ENCODE measurements at regions not wholly inside any gene's neighbourhood (a gene's known extent, or its start where the extent isn't known, plus 50 kb on each side); places are given as distances from the start of the nearest gene placed in this dataset.

DNA sequence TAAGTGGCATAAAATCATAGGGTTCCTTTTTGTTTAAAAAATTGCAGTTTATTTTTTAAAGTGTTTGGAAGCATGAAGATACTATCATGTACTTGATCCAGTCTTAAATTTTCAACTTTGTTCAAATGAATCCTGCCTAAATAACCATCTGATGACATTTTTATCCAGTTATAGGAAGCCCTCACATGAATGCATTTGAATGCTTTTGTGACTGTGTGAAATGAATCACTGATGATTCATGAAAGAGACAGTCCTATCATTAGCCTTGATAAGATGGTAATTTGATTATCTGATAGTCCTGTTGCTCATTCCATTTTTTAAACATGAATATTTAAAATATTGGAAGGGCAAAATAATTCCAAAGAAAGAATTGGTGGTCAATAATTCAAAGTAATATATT is 401.9 kb upstream of the ROBO2 start:
- Histone ChIP-seq H3K4me1 (ENCODE audit: control insufficient read depth, insufficient read depth, low read length) (no peaks in the 10 kb centered on the region), H3K9ac (ENCODE audit: control insufficient read depth, insufficient read depth, low read length) (no peak overlapping the region), H3K27ac (ENCODE audit: control insufficient read depth, insufficient read depth) (no peak overlapping the region), H3K36me3 (ENCODE audit: control insufficient read depth in 2 of 2, insufficient read depth in 2 of 2, low read length in 1 of 2) (no peaks in the 10 kb centered on the region), H2AFZ (ENCODE audit: control insufficient read depth, low read depth, low read length) (no peak overlapping the region), H3K4me2 (ENCODE audit: control insufficient read depth, insufficient read depth) (no peak overlapping the region), H3K4me3 (no peak overlapping the region), H3K27me3 (replicated peaks in 1 of 2; ENCODE audit: control insufficient read depth in 2 of 2, insufficient read depth in 2 of 2, low read length in 1 of 2) (no peaks in the 10 kb centered on the region), H4K20me1 (ENCODE audit: control insufficient read depth, insufficient read depth) (no peaks in the 10 kb centered on the region), H3K79me2 (ENCODE audit: control insufficient read depth, insufficient read depth, low read length) (no peaks in the 10 kb centered on the region), H3K9me3 (replicated peaks; ENCODE audit: control insufficient read depth, insufficient read depth, low read length) (no peaks in the 10 kb centered on the region)
- intact Hi-C loops (cut with micrococcal nuclease; ENCODE audit: unreplicated experiment) = no loop called here
- TF ChIP-seq CREB1 (IDR thresholded peaks at IDR 0.05; ENCODE audit: low read depth) (no peak), IKZF2 (IDR thresholded peaks at IDR 0.05) (no peak), POLR2AphosphoS2 (IDR thresholded peaks at IDR 0.05; ENCODE audit: low read depth, low read length) (no peak), MEF2A (IDR thresholded peaks at IDR 0.05; ENCODE audit: insufficient read depth, low read depth, low read length) (no peak), USF2 (IDR thresholded peaks at IDR 0.05; ENCODE audit: borderline replicate concordance, low read depth, low read length) (no peak), PRDM15 (CRISPR knock-in tag; IDR thresholded peaks at IDR 0.05) (no peak)
- DNase-seq (ENCODE audit: low read depth, low spot score) (no peak), ATAC-seq (no peak), FAIRE-seq (no peak)
- in situ Hi-C loops (cut with MboI) = no loop called here
- ChIA-PET RAD21 (ENCODE audit: unreplicated experiment) (no interaction called here), SMC1A (ENCODE audit: uncharacterized antibody, unreplicated experiment) (interaction anchor here (1.0 kb wide), 1 partner anchor 12 kb away, joined by 4 read pairs; no protein-coding TSS in a partner anchor), POLR2A (no interaction called here), CTCF (no interaction called here)
- no TSS peak for BruUV-seq (replicated peaks)
